ENCODE measurements at regions not wholly inside any gene's neighbourhood (a gene's known extent, or its start where the extent isn't known, plus 50 kb on each side); places are given as distances from the start of the nearest gene placed in this dataset.

DNA sequence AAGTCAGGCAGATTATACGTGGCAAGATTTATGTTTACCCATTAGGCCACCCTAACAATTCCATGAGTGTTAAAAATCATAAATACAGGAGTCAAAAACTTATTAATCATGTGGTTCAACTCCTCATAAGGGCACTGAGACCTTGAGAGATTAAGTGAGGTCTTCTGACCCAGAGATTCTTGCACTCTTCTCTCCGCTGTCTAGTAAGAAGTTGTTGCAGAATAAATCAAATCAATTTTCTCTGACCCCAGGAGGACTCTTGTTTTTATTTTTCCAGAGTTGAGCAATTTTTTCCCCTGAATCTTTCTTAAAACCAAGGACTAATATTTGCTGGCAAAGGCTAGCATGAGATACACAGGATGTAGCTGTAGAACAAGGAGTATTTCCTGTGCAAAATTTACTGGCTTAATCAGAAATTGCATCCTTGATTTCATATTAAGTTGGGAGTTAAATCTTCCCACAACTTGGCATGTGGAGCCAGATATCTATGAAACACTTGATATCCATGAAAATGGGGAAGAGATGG is 90.9 kb upstream of the PTHLH start:
- Histone ChIP-seq H3K27me3 (ENCODE audit: insufficient read depth, low read depth, severe bottlenecking) (no peaks in the 10 kb centered on the region), H3K36me3 (no peaks in the 10 kb centered on the region), H3K4me3 (ENCODE audit: low read depth, low read length) (no peak overlapping the region), H3K27ac (no peak overlapping the region), H3K9me3 (ENCODE audit: severe bottlenecking) (no peaks in the 10 kb centered on the region)
- TF ChIP-seq, protein P1, sequence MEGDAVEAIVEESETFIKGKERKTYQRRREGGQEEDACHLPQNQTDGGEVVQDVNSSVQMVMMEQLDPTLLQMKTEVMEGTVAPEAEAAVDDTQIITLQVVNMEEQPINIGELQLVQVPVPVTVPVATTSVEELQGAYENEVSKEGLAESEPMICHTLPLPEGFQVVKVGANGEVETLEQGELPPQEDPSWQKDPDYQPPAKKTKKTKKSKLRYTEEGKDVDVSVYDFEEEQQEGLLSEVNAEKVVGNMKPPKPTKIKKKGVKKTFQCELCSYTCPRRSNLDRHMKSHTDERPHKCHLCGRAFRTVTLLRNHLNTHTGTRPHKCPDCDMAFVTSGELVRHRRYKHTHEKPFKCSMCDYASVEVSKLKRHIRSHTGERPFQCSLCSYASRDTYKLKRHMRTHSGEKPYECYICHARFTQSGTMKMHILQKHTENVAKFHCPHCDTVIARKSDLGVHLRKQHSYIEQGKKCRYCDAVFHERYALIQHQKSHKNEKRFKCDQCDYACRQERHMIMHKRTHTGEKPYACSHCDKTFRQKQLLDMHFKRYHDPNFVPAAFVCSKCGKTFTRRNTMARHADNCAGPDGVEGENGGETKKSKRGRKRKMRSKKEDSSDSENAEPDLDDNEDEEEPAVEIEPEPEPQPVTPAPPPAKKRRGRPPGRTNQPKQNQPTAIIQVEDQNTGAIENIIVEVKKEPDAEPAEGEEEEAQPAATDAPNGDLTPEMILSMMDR (IDR thresholded peaks at IDR 0.05; ENCODE audit: low read depth, low read length) = no peak
- no peak for DNase-seq

DNA sequence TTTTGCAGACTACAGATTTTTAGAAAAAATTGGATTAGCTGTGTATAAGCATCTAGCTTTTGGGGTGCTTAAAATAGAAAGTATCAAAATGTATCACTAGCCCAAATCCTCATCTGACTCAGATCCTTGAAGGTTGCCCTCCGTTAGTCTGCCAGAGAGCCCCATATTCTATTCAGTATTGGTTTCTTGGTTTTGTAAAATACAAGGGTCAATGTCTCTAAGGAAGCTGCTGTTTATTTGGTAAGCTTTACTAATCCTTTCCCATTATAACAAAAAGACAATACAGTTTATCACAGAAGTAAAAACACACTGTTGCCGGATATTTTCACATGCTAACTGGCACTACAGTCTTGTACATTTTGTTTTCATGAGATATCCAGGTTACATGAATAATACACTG is 92.8 kb upstream of the PTHLH start:
- Histone ChIP-seq H3K9me3 (ENCODE audit: severe bottlenecking) (no peaks in the 10 kb centered on the region), H3K27ac (no peak overlapping the region), H3K36me3 (no peaks in the 10 kb centered on the region), H3K27me3 (ENCODE audit: insufficient read depth, low read depth, severe bottlenecking) (no peaks in the 10 kb centered on the region), H3K4me3 (ENCODE audit: low read depth, low read length) (no peak overlapping the region)
- no peak for DNase-seq
- TF ChIP-seq, protein P1 (IDR thresholded peaks at IDR 0.05; ENCODE audit: low read depth, low read length) = no peak

DNA sequence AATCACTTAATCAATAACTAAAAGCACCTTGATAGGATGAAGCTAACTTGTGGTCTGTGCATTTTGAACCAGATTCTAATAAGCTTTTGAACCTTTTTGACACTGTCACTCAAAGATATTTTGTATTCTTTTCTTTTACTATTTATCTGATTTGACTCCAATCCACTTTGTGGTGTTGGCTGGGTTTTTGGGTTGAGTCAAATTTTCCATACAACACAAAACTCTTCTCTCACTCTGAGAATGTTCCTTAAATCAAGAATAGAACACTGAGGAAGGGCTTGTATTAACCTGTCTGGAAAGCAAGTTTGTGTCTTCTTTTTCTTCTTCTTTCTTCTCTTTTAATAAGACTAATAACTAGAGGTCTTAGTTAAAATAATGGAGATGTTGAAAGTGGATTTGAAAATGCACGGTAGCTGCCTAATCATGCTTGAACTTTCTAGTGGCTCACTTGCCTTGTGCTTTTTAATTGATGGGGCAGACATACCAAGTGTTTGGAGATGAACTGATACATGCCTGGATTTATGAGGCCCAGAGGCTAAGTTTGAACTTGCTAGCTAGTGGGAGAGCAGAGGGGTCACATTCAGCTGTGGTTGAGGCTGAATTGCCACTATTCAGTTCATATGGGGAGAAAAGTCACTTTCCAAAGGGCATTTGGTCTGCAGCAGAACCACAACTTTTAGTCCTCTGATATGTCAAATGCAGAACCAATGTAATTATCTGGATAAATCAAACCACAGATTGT is 93.5 kb upstream of the PTHLH start:
- Histone ChIP-seq H3K36me3 (no peaks in the 10 kb centered on the region), H3K4me3 (ENCODE audit: low read depth, low read length) (no peak overlapping the region), H3K27me3 (ENCODE audit: insufficient read depth, low read depth, severe bottlenecking) (no peaks in the 10 kb centered on the region), H3K27ac (no peak overlapping the region), H3K9me3 (ENCODE audit: severe bottlenecking) (no peaks in the 10 kb centered on the region)
- TF ChIP-seq, protein P1 (IDR thresholded peaks at IDR 0.05; ENCODE audit: low read depth, low read length) = no peak
- DNase-seq = no peak

DNA sequence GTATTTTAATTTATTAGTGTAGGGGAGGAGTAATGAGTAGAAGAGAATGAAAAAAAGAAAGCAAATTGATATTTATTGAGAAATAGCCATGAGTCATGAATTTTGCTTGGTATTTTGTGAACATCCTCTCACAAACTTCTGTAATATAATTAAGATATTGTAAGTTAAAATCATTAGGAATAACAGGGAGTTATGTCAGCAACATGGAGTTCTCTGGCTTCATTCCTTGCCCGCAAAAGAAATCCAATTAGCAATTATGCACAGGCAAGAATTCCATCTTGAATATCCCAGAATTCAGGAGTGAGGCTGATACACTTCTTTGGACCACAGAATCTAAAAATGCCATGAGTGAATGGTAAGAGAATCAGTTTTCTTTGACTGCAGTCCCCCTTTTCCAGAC is 94.3 kb upstream of the PTHLH start:
- Histone ChIP-seq H3K9me3 (ENCODE audit: severe bottlenecking) (no peaks in the 10 kb centered on the region), H3K4me3 (ENCODE audit: low read depth, low read length) (no peak overlapping the region), H3K27me3 (ENCODE audit: insufficient read depth, low read depth, severe bottlenecking) (no peaks in the 10 kb centered on the region), H3K36me3 (no peaks in the 10 kb centered on the region), H3K27ac (no peak overlapping the region)
- TF ChIP-seq, protein P1 (IDR thresholded peaks at IDR 0.05; ENCODE audit: low read depth, low read length) = no peak
- no peak for DNase-seq

DNA sequence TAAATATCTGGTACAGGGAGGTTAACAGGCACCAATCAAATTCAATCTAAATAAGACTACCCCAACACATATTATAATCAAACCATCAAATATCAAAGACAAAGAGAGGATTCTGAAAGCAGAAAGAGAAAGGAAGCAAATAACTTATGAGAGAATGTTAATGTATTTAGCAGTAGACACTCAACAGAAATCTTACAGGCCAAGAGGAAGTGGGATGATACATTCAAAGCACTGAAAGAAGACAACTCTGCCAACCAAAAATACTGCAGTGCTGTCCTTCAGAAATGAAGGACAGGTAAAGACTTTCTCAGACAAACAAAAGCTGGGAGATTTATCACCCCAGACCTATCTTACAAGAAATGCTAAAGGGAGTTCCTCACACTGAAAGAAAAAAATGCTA is 95.9 kb upstream of the PTHLH start:
- no peaks in the 10 kb centered on the region for H3K36me3 ChIP-seq
- H3K9me3 ChIP-seq (ENCODE audit: severe bottlenecking) = no peaks in the 10 kb centered on the region
- no peak overlapping the region for H3K4me3 ChIP-seq (ENCODE audit: low read depth, low read length)
- no peaks in the 10 kb centered on the region for H3K27me3 ChIP-seq (ENCODE audit: insufficient read depth, low read depth, severe bottlenecking)
- DNase-seq = no peak
- TF ChIP-seq, protein P1 (IDR thresholded peaks at IDR 0.05; ENCODE audit: low read depth, low read length) = no peak
- no peak overlapping the region for H3K27ac ChIP-seq

DNA sequence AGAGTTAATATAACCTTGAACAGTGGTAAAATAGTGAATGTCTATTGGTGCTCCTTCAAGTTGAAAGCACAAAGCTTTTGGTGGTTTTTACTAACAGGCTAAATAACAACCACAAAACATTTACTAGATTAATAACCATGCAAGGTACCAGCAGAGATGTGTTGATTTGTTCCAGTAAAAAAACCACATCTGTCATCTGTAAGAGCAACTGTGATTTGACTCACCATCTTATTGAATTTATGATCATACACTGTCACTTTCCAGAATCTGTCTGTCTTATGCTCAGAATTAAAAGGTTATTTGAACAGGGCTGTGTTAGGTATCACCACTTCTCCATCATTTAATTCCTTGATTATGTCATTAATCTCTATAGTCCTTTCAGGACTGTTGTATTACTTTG is 107.0 kb upstream of the PTHLH start:
- no peak overlapping the region for H3K27ac ChIP-seq
- no peak for DNase-seq
- H3K9me3 ChIP-seq (ENCODE audit: severe bottlenecking) = no peaks in the 10 kb centered on the region
- H3K27me3 ChIP-seq (ENCODE audit: insufficient read depth, low read depth, severe bottlenecking) = no peaks in the 10 kb centered on the region
- TF ChIP-seq, protein P1 (IDR thresholded peaks at IDR 0.05; ENCODE audit: low read depth, low read length) = no peak
- no peaks in the 10 kb centered on the region for H3K36me3 ChIP-seq
- H3K4me3 ChIP-seq (ENCODE audit: low read depth, low read length) = no peak overlapping the region
